ENCODE measurements at regions not wholly inside any gene's neighbourhood (a gene's known extent, or its start where the extent isn't known, plus 50 kb on each side); places are given as distances from the start of the nearest gene placed in this dataset.

DNA sequence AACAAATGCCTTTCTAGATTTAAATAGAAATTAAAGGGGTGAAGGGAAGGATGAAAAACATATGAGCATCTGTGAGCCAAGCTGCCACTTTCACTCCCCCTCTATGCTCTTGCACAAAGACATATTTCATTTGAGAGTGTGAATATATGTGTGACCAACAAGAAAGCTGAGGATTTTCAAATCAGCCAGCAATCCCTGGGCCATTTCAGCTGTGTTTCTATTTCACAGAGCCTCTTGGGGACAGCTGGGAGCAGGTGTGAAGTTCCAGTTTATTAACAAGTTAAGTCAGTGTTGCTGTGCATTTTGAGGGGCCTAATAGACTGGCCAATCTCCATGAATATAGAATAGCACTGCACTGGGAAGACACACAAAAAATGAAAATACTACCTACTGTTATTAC lies 248.7 kb upstream of the RGMB start:
- TF ChIP-seq, protein P1, sequence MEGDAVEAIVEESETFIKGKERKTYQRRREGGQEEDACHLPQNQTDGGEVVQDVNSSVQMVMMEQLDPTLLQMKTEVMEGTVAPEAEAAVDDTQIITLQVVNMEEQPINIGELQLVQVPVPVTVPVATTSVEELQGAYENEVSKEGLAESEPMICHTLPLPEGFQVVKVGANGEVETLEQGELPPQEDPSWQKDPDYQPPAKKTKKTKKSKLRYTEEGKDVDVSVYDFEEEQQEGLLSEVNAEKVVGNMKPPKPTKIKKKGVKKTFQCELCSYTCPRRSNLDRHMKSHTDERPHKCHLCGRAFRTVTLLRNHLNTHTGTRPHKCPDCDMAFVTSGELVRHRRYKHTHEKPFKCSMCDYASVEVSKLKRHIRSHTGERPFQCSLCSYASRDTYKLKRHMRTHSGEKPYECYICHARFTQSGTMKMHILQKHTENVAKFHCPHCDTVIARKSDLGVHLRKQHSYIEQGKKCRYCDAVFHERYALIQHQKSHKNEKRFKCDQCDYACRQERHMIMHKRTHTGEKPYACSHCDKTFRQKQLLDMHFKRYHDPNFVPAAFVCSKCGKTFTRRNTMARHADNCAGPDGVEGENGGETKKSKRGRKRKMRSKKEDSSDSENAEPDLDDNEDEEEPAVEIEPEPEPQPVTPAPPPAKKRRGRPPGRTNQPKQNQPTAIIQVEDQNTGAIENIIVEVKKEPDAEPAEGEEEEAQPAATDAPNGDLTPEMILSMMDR (IDR thresholded peaks at IDR 0.05; ENCODE audit: low read depth, low read length), result no peak
- DNase-seq (ENCODE audit: extremely low read depth, low read depth), result no peak

DNA sequence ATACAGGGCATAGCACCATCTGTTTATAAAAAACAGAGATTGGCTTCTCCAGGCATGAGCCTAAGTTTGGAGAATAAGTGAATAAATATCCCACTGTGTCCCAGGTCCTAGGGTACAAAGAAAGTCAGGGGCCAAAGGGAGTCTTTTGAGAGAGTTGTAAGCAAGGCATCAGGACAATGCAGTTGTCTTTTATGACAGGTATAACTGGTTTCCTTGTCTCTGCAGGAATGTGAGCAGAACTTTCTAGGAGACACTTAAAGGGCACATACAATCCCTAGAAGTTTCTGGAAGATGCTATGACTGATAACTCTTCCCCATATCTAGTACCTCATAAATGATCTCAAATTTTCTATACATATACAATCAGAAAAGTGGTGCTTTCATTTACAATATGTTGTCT lies 245.6 kb upstream of the RGMB start:
- TF ChIP-seq, protein P1 (IDR thresholded peaks at IDR 0.05; ENCODE audit: low read depth, low read length), result no peak
- no peak for DNase-seq (ENCODE audit: extremely low read depth, low read depth)

DNA sequence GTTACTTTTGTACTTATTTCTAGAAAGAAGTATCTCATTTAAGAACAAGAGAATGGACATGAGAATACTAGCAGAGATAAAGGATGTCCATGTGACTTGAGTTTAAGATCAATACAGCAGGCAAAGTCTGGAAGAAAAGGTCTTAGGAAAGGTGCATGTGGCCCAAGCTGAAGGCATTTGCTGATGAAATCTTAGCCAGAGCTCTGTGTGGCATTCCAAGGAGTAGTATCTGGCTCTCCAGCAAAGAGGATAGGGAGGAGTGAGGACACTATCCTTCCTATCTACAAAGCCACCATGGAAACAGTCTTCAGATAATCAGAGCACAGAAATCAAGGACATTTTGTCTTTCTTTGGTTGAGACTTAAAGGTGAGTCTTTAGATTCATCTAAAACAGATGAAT lies 244.1 kb upstream of the RGMB start:
- TF ChIP-seq, protein P1 (IDR thresholded peaks at IDR 0.05; ENCODE audit: low read depth, low read length), result no peak
- no peak for DNase-seq (ENCODE audit: extremely low read depth, low read depth)

DNA sequence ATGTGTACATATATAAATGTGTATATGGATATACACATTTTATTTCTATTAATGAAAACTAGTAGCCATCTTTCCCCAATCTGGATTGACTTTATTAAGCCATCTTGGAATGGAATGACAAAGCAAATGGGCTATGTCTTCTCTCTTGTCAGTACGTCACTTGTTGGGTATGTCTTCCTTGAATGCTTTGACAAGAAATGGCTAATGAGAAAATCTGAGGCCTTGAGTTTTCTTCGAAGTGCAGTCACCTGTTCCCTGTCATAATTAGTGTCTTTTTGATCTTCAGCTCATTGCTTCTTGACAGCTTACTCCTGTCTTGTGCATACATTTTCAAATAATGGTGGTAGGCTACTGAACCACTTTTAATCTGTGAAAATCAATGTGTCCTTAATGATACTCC lies 243.2 kb upstream of the RGMB start:
- no peak for DNase-seq (ENCODE audit: extremely low read depth, low read depth)
- TF ChIP-seq, protein P1 (IDR thresholded peaks at IDR 0.05; ENCODE audit: low read depth, low read length), result no peak

DNA sequence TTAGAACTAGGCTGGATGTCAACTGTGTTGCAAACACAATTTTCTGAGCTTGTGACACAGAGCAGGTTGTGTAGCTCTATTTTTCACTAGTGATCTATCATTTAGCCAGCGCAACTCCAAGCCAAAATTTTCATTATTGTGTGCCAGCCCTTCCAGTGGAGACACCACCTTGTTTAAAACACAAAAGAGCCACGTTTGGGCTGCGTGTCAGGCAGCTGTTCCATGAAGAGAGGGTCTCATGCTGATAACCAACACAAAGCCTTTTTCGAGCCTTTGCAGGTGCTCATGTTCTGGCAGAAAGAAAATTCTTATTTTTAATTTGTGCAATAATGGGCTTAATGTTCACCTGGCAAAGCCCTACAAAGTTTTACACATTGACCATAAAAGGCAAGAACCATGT lies 237.6 kb upstream of the RGMB start:
- TF ChIP-seq, protein P1 (IDR thresholded peaks at IDR 0.05; ENCODE audit: low read depth, low read length), result no peak
- DNase-seq (ENCODE audit: extremely low read depth, low read depth), result no peak

DNA sequence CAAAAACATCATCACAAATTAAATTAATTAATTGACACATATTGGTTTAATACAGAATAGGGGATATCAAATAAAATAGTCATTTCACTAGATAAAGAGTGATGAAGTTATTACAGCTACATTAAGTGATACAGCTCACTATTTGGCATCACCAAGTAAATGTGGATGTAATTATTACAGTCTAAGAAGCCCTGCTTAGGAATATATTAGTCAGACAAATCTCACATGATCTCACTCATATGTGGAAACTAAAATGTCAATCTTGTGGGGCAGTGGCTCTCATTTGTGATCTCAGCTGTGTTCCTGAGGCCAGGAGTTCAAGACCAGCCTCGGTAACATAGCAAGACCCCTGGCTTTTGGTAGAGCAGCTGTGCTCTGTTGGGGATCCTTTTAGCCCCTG lies 233.4 kb upstream of the RGMB start:
- TF ChIP-seq, protein P1 (IDR thresholded peaks at IDR 0.05; ENCODE audit: low read depth, low read length), result no peak

DNA sequence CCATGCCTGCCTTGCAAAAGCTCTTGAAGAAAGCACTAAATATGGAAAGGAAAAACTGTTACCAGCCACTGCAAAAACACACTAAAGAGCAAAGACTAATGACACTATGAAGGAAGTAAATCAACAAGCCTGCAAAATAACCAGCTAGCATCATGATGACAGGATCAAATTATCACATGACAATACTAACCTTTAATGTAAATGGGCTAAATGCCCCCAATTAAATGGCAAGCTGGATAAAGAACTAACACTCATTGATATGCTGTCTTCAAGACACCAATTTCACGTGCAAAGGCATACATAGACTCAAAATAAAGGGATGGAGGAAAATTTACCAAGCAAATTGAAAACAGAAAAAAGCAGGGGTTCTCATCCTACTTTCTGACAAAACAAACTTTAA lies 231.8 kb upstream of the RGMB start:
- DNase-seq (ENCODE audit: extremely low read depth, low read depth), result no peak

More for the DNA sequence above, 233.4 kb upstream of the RGMB start:
- peak; percentile 14 for DNase-seq (ENCODE audit: extremely low read depth, low read depth)

More for the DNA sequence above, 231.8 kb upstream of the RGMB start:
- TF ChIP-seq, protein P1 (IDR thresholded peaks at IDR 0.05; ENCODE audit: low read depth, low read length), result no peak

All from AG09319 (cell line).